WTC11 (cell line): ENCODE measurements at regions not wholly inside any gene's neighbourhood (a gene's known extent, or its start where the extent isn't known, plus 50 kb on each side); places are given as distances from the start of the nearest gene placed in this dataset.

Experiments used
- ATAC-seq: fragments of 200-7000 bp; cut with Tn5 transposase; 2 replicates; pipeline ENCODE4 v1.10.0; 2021; ENCODE audit warnings: mild to moderate bottlenecking, moderate library complexity
- CTCF ChIA-PET: fragments of 300-600 bp; sonication (Branson Sonifier 250); formaldehyde crosslinking; loops from one replicate; lab custom pipeline; 2021; ENCODE audit warnings: antibody characterized with exemption; lab: Charles Lee
- POLR2A ChIA-PET: fragments of 350-600 bp; sonication (Branson Sonifier 250); formaldehyde crosslinking; loops from one replicate; lab custom pipeline; 2021; ENCODE audit warnings: antibody characterized with exemption; lab: Charles Lee
- DNase-seq: peaks from one replicate; pipeline ENCODE4 v3.0.0; 2021; ENCODE audit warnings: low spot score
- H3K27ac Mint-ChIP-seq: 2 replicates; pipeline ENCODE4 v1.8.0; 2021; ENCODE audit warnings: mixed read lengths
- H3K27me3 Mint-ChIP-seq: 2 replicates; pipeline ENCODE4 v1.8.0; 2021; ENCODE audit warnings: low read depth, mild to moderate bottlenecking, moderate library complexity, mixed read lengths
- H3K36me3 Mint-ChIP-seq: 2 replicates; pipeline ENCODE4 v1.8.0; 2021; ENCODE audit warnings: mixed read lengths
- H3K4me1 Mint-ChIP-seq: 2 replicates; pipeline ENCODE4 v1.8.0; 2022; ENCODE audit warnings: mixed read lengths
- H3K4me3 Mint-ChIP-seq: 2 replicates; pipeline ENCODE4 v1.8.0; 2021; ENCODE audit warnings: mild to moderate bottlenecking, moderate library complexity, mixed read lengths
- H3K9me3 Mint-ChIP-seq: 2 replicates; pipeline ENCODE4 v1.8.0; 2021; ENCODE audit warnings: mixed read lengths
- CREB1 ChIP-seq: sonication (generic); formaldehyde crosslinking; IDR thresholded peaks from 2 replicates; pipeline ENCODE4 v1.8.0; 2023; ENCODE audit warnings: mild to moderate bottlenecking, missing genetic modification reagents
- E2F4 ChIP-seq: sonication (generic); formaldehyde crosslinking; IDR thresholded peaks from 2 replicates; pipeline ENCODE4 v1.8.1; 2022; ENCODE audit warnings: low read depth, mild to moderate bottlenecking, moderate library complexity, missing genetic modification reagents, borderline replicate concordance
- ETV6 ChIP-seq: sonication (generic); formaldehyde crosslinking; IDR thresholded peaks from 2 replicates; pipeline ENCODE4 v1.8.1; 2022; ENCODE audit warnings: mild to moderate bottlenecking, missing genetic modification reagents
- FOXK1 ChIP-seq: sonication (generic); formaldehyde crosslinking; IDR thresholded peaks from 2 replicates; pipeline ENCODE4 v1.8.0; 2022; ENCODE audit warnings: mild to moderate bottlenecking, moderate library complexity, missing genetic modification reagents
- FOXP1 ChIP-seq: sonication (generic); formaldehyde crosslinking; IDR thresholded peaks from 2 replicates; pipeline ENCODE4 v1.8.0; 2022; ENCODE audit warnings: missing genetic modification reagents, mild to moderate bottlenecking, moderate library complexity, borderline replicate concordance
- IRF1 ChIP-seq: sonication (generic); formaldehyde crosslinking; IDR thresholded peaks from 2 replicates; pipeline ENCODE4 v1.8.0; 2023; ENCODE audit warnings: missing genetic modification reagents
- MXD4 ChIP-seq: fragments of 250-450 bp; sonication (Bioruptor Pico); IDR thresholded peaks from 2 replicates; pipeline ENCODE4 v1.8.0; 2021; ENCODE audit warnings: mild to moderate bottlenecking, moderate library complexity, borderline replicate concordance
- MYBL2 ChIP-seq: sonication (generic); formaldehyde crosslinking; IDR thresholded peaks from 2 replicates; pipeline ENCODE4 v1.8.1; 2023; ENCODE audit warnings: mild to moderate bottlenecking, moderate library complexity, missing genetic modification reagents
- OVOL2 ChIP-seq: fragments of 250-450 bp; sonication (Bioruptor Pico); IDR thresholded peaks from 2 replicates; pipeline ENCODE4 v1.9.0; 2021; ENCODE audit warnings: mild to moderate bottlenecking, borderline replicate concordance
- PRRX2 ChIP-seq: fragments of 250-450 bp; sonication (Bioruptor Pico); IDR thresholded peaks from 2 replicates; pipeline ENCODE4 v1.8.0; 2021; ENCODE audit warnings: mild to moderate bottlenecking
- STAT6 ChIP-seq: sonication (generic); formaldehyde crosslinking; conservative IDR thresholded peaks from 2 replicates; pipeline ENCODE4 v1.8.1; 2023; ENCODE audit warnings: mild to moderate bottlenecking, low read depth, missing genetic modification reagents, moderate library complexity
- ZNF219 ChIP-seq: sonication (generic); formaldehyde crosslinking; IDR thresholded peaks from 2 replicates; pipeline ENCODE4 v1.8.0; 2023; ENCODE audit warnings: missing genetic modification reagents, mild to moderate bottlenecking, borderline replicate concordance
- ZNF281 ChIP-seq: sonication (generic); formaldehyde crosslinking; IDR thresholded peaks from 2 replicates; pipeline ENCODE4 v1.8.0; 2023; ENCODE audit warnings: mild to moderate bottlenecking, missing genetic modification reagents
- ZNF416 ChIP-seq: fragments of 250-450 bp; sonication (Bioruptor Pico); IDR thresholded peaks from 2 replicates; pipeline ENCODE4 v1.9.0; 2021; ENCODE audit warnings: mild to moderate bottlenecking, inconsistent platforms
- ZNF671 ChIP-seq: fragments of 250-450 bp; sonication (Bioruptor Pico); IDR thresholded peaks from 2 replicates; pipeline ENCODE4 v1.8.0; 2021; ENCODE audit warnings: mild to moderate bottlenecking
- TF ChIP-seq, protein P1 (sequence below): fragments of 250-450 bp; sonication (Bioruptor Pico); IDR thresholded peaks from 2 replicates; pipeline ENCODE4 v2.1.2; 2022; ENCODE audit warnings: mild to moderate bottlenecking, moderate library complexity
- TF ChIP-seq, protein P2 (sequence below): sonication (generic); formaldehyde crosslinking; IDR thresholded peaks from 2 replicates; pipeline ENCODE4 v1.8.0; 2022; ENCODE audit warnings: mild to moderate bottlenecking, missing genetic modification reagents
- TF ChIP-seq, protein P3 (sequence below): sonication (generic); formaldehyde crosslinking; IDR thresholded peaks from 2 replicates; pipeline ENCODE4 v1.8.0; 2022; ENCODE audit warnings: mild to moderate bottlenecking, missing genetic modification reagents

GRCh38 chr7:98771941-98772603 is 97.7 kb downstream of the TMEM130 start:
- Mint-ChIP-seq H3K27ac (0 out of 2 replicates have a peak overlapping the region, but pooled peaks have one; percentile 31), H3K27me3 (peaks cover 8% of the 10 kb centered on the region), H3K36me3 (no peaks in the 10 kb centered on the region), H3K9me3 (no peaks in the 10 kb centered on the region), H3K4me1 (peaks cover 38% of the 10 kb centered on the region), H3K4me3 (peak overlapping the region; percentile 60)
- ATAC-seq (peak; percentile 76), DNase-seq (no peak)
- CTCF ChIA-PET: interaction anchor here (1.4 to 5.6 kb wide), 5 partner anchors 26 to 351 kb away, joined by 4 to 35 read pairs (median 11); no protein-coding TSS in a partner anchor
- TF ChIP-seq MXD4 (CRISPR knock-in tag): no peak
- no peak for TF ChIP-seq ETV6 (CRISPR knock-in tag)
- TF ChIP-seq OVOL2 (CRISPR knock-in tag): no peak
- no peak for TF ChIP-seq E2F4 (CRISPR knock-in tag)
- no peak for TF ChIP-seq FOXP1
- no peak for TF ChIP-seq ZNF671
- TF ChIP-seq, protein P1, sequence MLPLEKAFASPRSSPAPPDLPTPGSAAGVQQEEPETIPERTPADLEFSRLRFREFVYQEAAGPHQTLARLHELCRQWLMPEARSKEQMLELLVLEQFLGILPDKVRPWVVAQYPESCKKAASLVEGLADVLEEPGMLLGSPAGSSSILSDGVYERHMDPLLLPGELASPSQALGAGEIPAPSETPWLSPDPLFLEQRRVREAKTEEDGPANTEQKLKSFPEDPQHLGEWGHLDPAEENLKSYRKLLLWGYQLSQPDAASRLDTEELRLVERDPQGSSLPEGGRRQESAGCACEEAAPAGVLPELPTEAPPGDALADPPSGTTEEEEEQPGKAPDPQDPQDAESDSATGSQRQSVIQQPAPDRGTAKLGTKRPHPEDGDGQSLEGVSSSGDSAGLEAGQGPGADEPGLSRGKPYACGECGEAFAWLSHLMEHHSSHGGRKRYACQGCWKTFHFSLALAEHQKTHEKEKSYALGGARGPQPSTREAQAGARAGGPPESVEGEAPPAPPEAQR (CRISPR knock-in tag): no peak
- TF ChIP-seq MYBL2 (CRISPR knock-in tag): no peak
- TF ChIP-seq CREB1 (CRISPR knock-in tag): no peak
- no peak for TF ChIP-seq ZNF219
- TF ChIP-seq IRF1 (CRISPR knock-in tag): no peak
- TF ChIP-seq, protein P2, sequence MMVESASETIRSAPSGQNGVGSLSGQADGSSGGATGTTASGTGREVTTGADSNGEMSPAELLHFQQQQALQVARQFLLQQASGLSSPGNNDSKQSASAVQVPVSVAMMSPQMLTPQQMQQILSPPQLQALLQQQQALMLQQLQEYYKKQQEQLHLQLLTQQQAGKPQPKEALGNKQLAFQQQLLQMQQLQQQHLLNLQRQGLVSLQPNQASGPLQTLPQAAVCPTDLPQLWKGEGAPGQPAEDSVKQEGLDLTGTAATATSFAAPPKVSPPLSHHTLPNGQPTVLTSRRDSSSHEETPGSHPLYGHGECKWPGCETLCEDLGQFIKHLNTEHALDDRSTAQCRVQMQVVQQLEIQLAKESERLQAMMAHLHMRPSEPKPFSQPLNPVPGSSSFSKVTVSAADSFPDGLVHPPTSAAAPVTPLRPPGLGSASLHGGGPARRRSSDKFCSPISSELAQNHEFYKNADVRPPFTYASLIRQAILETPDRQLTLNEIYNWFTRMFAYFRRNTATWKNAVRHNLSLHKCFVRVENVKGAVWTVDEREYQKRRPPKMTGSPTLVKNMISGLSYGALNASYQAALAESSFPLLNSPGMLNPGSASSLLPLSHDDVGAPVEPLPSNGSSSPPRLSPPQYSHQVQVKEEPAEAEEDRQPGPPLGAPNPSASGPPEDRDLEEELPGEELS (CRISPR knock-in tag): no peak
- TF ChIP-seq STAT6 (CRISPR knock-in tag): no peak
- no peak for TF ChIP-seq ZNF416 (CRISPR knock-in tag)
- TF ChIP-seq PRRX2 (CRISPR knock-in tag): no peak
- TF ChIP-seq, protein P3, sequence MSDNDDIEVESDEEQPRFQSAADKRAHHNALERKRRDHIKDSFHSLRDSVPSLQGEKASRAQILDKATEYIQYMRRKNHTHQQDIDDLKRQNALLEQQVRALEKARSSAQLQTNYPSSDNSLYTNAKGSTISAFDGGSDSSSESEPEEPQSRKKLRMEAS: no peak
- TF ChIP-seq ZNF281 (CRISPR knock-in tag): no peak
- no peak for TF ChIP-seq FOXK1
- POLR2A ChIA-PET: interaction anchor here (1.1 kb wide), 1 partner anchor 60 kb away, joined by 3 read pairs; no protein-coding TSS in a partner anchor
